ENCODE measurements at regions not wholly inside any gene's neighbourhood (a gene's known extent, or its start where the extent isn't known, plus 50 kb on each side); places are given as distances from the start of the nearest gene placed in this dataset.

GRCh38 chr5:18171684-18172083 is 537.4 kb downstream of the TAF11L14 start:
- no peak for TF ChIP-seq CTCF (IDR thresholded peaks at IDR 0.05)
- TF ChIP-seq POLR2A (IDR thresholded peaks at IDR 0.05) = no peak

Measured in body of pancreas (tissue), 4 donors.